ENCODE measurements at regions not wholly inside any gene's neighbourhood (a gene's known extent, or its start where the extent isn't known, plus 50 kb on each side); places are given as distances from the start of the nearest gene placed in this dataset.
"Not testable (repeated sequence)": the region's sequence is repeated elsewhere in the genome, so short reads cannot be mapped to it uniquely, and the experiment has no call there.

DNA sequence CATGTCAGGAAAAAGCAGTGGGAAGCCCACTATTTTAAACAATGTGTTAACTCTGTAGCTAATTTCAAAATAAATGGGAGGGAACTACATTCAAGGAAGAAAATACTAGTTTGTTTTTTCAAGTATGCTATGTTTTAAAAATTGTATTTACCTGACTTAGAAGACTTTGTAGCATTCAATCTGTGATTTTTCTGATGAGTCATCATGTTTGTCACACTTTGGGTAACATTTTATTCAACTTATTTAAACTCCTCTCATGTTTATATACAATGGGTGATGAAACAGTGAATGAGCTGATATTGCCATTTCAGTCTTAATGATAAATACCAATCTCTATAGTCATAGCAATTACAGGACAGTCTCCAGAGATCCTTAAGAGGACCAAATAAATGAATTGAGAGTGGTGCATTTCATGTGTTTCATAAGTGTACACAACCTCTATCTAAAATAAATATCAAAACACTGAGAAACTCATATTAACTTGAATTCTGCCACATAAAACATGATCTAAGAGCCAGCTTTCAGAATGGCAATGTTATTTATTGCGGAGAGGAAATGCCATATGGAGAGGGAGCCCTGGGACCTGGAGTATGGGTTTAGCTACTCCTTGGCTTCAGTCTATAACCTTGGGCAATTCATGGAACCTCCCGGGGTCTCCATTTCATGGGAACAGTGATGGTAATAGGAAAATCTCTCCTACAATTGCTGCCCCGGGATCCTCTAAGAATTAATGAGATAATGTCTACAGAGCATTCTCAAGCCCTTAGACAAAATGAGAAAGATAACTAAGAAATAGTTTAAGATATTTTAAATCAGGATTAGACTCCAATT is 913.9 kb downstream of the TLE4 start:
- Histone ChIP-seq H3K9me3 (replicated peaks; ENCODE audit: control insufficient read depth, insufficient read depth, low read length) (peaks cover 3% of the 10 kb centered on the region), H3K4me3 (replicated peaks in 1 of 3; ENCODE audit: insufficient read depth in 1 of 3, low read depth in 1 of 3, low read length in 3 of 3) (no peak overlapping the region), H3K9ac (replicated peaks; ENCODE audit: extremely low read depth, insufficient read depth, low read length) (no peak overlapping the region), H3K9me1 (replicated peaks; ENCODE audit: control insufficient read depth, extremely low read depth, insufficient read depth, low read length) (no peaks in the 10 kb centered on the region), H3K27me3 (ENCODE audit: control insufficient read depth in 2 of 2, insufficient read depth in 2 of 2, low read length in 2 of 2) (no peaks in the 10 kb centered on the region), H3K4me2 (ENCODE audit: insufficient read depth, low read length) (no peak overlapping the region), H3K79me2 (ENCODE audit: control insufficient read depth, insufficient read depth, low read length) (no peaks in the 10 kb centered on the region), H4K20me1 (replicated peaks; ENCODE audit: control insufficient read depth, extremely low read depth, insufficient read depth, low read length) (no peaks in the 10 kb centered on the region), H2AFZ (ENCODE audit: low read depth, low read length) (no peak overlapping the region), H3K36me3 (ENCODE audit: control insufficient read depth in 2 of 2, extremely low read depth in 1 of 2, insufficient read depth in 2 of 2, low read length in 2 of 2) (no peaks in the 10 kb centered on the region), H3K4me1 (ENCODE audit: control insufficient read depth, extremely low read depth, insufficient read depth, low read length) (no peaks in the 10 kb centered on the region), H3K27ac (ENCODE audit: insufficient read depth, low read depth, low read length) (no peak overlapping the region)
- FAIRE-seq (no peak), DNase-seq (ENCODE audit: low read depth, low spot score) (no peak)
- no TSS peak for BruUV-seq (replicated peaks)
- TF ChIP-seq GATA2 (IDR thresholded peaks at IDR 0.05; ENCODE audit: insufficient read depth, insufficient read length, low read depth, low read length), result no peak
- TF ChIP-seq CTCF (IDR thresholded peaks at IDR 0.05; ENCODE audit: extremely low read depth in 1 of 2, insufficient read depth in 1 of 2, low read depth in 1 of 2, low read length in 2 of 2), result no peak
- no peak for TF ChIP-seq POLR2A (IDR thresholded peaks at IDR 0.05; ENCODE audit: low read depth, low read length)
- TF ChIP-seq MAX (IDR thresholded peaks at IDR 0.05; ENCODE audit: insufficient read depth, insufficient read length), result no peak
- TF ChIP-seq POLR2AphosphoS5 (IDR thresholded peaks at IDR 0.05; ENCODE audit: insufficient read depth, low read depth, low read length), result no peak
- CTCF ChIA-PET, result no interaction called here
- dilution Hi-C loops (cut with MboI; ENCODE audit: extremely low pct_ligation_motif_present, low sequenced_read_pairs) (no loop called here), intact Hi-C loops (cut with micrococcal nuclease) (no loop called here)
- POLR2A ChIA-PET, result no interaction called here

DNA sequence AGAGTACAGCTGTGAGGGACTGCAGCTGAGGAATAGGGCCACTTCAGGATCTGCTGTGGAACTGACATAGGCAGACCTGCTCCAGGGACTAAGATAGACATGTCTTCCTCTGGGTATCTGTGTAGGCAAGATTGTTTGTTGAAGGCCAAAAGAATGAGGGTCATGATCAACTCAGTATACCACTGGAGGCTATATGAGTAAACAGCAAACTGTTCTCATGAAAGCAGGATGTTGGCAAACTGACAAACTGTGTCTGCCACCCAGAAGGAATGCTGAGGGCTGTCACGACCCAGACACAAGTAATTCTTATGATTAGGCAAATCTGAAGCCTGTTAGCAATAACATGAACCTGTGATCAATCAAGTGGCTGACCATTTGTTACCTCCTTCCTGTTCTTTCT is 910.5 kb downstream of the TLE4 start:
- H3K36me3 ChIP-seq (ENCODE audit: control insufficient read depth in 2 of 2, extremely low read depth in 1 of 2, insufficient read depth in 2 of 2, low read length in 2 of 2); BruUV-seq (replicated peaks); H3K79me2 ChIP-seq (ENCODE audit: control insufficient read depth, insufficient read depth, low read length); H3K27ac ChIP-seq (ENCODE audit: insufficient read depth, low read depth, low read length); intact Hi-C loops (cut with micrococcal nuclease); POLR2A ChIA-PET; H4K20me1 ChIP-seq (replicated peaks; ENCODE audit: control insufficient read depth, extremely low read depth, insufficient read depth, low read length); H3K9me1 ChIP-seq (replicated peaks; ENCODE audit: control insufficient read depth, extremely low read depth, insufficient read depth, low read length); H3K4me3 ChIP-seq (replicated peaks in 1 of 3; ENCODE audit: insufficient read depth in 1 of 3, low read depth in 1 of 3, low read length in 3 of 3); H3K9me3 ChIP-seq (replicated peaks; ENCODE audit: control insufficient read depth, insufficient read depth, low read length); H3K27me3 ChIP-seq (ENCODE audit: control insufficient read depth in 2 of 2, insufficient read depth in 2 of 2, low read length in 2 of 2); CTCF ChIA-PET; H3K9ac ChIP-seq (replicated peaks; ENCODE audit: extremely low read depth, insufficient read depth, low read length); H3K4me2 ChIP-seq (ENCODE audit: insufficient read depth, low read length); H2AFZ ChIP-seq (ENCODE audit: low read depth, low read length); H3K4me1 ChIP-seq (ENCODE audit: control insufficient read depth, extremely low read depth, insufficient read depth, low read length); dilution Hi-C loops (cut with MboI; ENCODE audit: extremely low pct_ligation_motif_present, low sequenced_read_pairs); FAIRE-seq; DNase-seq (ENCODE audit: low read depth, low spot score): not testable (repeated sequence)
